Left lung (tissue), 4 donors: ENCODE measurements at regions not wholly inside any gene's neighbourhood (a gene's known extent, or its start where the extent isn't known, plus 50 kb on each side); places are given as distances from the start of the nearest gene placed in this dataset.
A peak's percentile ranks its signal among the peaks of the same experiment; 100 is the strongest.

Experiments
- ATAC-seq: fragments of 200-7000 bp; cut with Tn5 transposase; one replicate; pipeline ENCODE4 v1.9.1; 2020; ENCODE audit warnings: moderate library complexity
- DNase-seq, 4 donors: peaks; one replicate each; pipeline ENCODE4 v3.0.0-alpha.2; 2013 to 2020
- H3K27ac ChIP-seq, 2 donors: fragments of 200-600 bp; sonication (generic) in 1 of 2; one replicate each; pipeline versions ENCODE4 v1.5.0 to v1.8.0; 2020 to 2021
- H3K27me3 ChIP-seq, 2 donors: fragments of 200-600 bp; sonication (generic) in 1 of 2; one replicate each; pipeline versions ENCODE4 v1.5.0 to v1.8.0; 2020 to 2021
- H3K36me3 ChIP-seq, 2 donors: fragments of 200-600 bp; sonication (generic) in 1 of 2; one replicate each; pipeline versions ENCODE4 v1.5.0 to v1.8.0; 2020 to 2021
- H3K4me1 ChIP-seq, 2 donors: fragments of 200-600 bp; one replicate each; pipeline ENCODE4 v1.8.0; 2021
- H3K4me3 ChIP-seq, 2 donors: fragments of 200-600 bp; sonication (generic) in 1 of 2; one replicate each; pipeline versions ENCODE4 v1.5.0 to v1.8.0; 2020 to 2021; ENCODE audit warnings: mild to moderate bottlenecking in 1 of 2
- H3K9me3 ChIP-seq, 2 donors: fragments of 200-600 bp; sonication (generic) in 1 of 2; one replicate each; pipeline versions ENCODE4 v1.5.0 to v1.8.0; 2020 to 2021
- intact Hi-C, 2 donors: fragments of 100-400 bp; cut with DNase I; formaldehyde crosslinking; loops; one replicate each; pipeline versions ENCODE4 v1.11.2 to v1.14.2; 2022
- TF ChIP-seq, protein P1 (sequence below), 2 donors: fragments of 200-600 bp; sonication (generic) in 1 of 2; IDR thresholded peaks; one replicate each; pipeline versions ENCODE4 v1.5.0 to v1.8.0; 2021; ENCODE audit warnings: antibody characterized with exemption in 2 of 2
- donor health status: DM: no; HTN: yes; CAD: no.
- donor health status: DM: no; HTN: no; CAD: no.

DNA sequence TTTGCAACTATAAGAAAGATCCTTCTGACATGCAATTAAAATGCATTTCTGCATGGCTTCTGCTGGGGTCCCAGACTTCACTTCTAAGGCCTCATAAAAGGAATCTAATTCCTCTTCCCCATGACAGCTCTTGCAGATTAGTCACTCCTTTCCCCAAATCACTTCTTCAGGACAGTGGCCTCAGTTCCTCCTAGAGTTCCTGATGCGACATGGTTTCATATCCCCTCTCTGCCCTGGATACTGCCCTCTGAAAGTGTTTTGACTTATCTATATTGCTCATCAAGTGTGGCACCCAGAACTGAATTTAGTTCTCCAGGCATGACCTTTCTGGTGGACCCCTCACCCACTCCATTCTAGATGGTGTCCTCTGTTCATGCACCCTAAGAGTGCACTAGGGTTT is 238.1 kb downstream of the FOXO1 start:
- H3K36me3 ChIP-seq: no peaks in the 10 kb centered on the region
- intact Hi-C loops: no loop called here
- no peak overlapping the region for H3K27ac ChIP-seq
- TF ChIP-seq, protein P1, sequence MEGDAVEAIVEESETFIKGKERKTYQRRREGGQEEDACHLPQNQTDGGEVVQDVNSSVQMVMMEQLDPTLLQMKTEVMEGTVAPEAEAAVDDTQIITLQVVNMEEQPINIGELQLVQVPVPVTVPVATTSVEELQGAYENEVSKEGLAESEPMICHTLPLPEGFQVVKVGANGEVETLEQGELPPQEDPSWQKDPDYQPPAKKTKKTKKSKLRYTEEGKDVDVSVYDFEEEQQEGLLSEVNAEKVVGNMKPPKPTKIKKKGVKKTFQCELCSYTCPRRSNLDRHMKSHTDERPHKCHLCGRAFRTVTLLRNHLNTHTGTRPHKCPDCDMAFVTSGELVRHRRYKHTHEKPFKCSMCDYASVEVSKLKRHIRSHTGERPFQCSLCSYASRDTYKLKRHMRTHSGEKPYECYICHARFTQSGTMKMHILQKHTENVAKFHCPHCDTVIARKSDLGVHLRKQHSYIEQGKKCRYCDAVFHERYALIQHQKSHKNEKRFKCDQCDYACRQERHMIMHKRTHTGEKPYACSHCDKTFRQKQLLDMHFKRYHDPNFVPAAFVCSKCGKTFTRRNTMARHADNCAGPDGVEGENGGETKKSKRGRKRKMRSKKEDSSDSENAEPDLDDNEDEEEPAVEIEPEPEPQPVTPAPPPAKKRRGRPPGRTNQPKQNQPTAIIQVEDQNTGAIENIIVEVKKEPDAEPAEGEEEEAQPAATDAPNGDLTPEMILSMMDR (IDR thresholded peaks at IDR 0.05): no peak
- H3K4me3 ChIP-seq: no peak overlapping the region
- H3K4me1 ChIP-seq: peaks cover 0 to 3% of the 10 kb centered on the region in 2 donors
- DNase-seq: no peak
- H3K9me3 ChIP-seq: no peaks in the 10 kb centered on the region
- no peaks in the 10 kb centered on the region for H3K27me3 ChIP-seq
- ATAC-seq: peak; percentile 65

DNA sequence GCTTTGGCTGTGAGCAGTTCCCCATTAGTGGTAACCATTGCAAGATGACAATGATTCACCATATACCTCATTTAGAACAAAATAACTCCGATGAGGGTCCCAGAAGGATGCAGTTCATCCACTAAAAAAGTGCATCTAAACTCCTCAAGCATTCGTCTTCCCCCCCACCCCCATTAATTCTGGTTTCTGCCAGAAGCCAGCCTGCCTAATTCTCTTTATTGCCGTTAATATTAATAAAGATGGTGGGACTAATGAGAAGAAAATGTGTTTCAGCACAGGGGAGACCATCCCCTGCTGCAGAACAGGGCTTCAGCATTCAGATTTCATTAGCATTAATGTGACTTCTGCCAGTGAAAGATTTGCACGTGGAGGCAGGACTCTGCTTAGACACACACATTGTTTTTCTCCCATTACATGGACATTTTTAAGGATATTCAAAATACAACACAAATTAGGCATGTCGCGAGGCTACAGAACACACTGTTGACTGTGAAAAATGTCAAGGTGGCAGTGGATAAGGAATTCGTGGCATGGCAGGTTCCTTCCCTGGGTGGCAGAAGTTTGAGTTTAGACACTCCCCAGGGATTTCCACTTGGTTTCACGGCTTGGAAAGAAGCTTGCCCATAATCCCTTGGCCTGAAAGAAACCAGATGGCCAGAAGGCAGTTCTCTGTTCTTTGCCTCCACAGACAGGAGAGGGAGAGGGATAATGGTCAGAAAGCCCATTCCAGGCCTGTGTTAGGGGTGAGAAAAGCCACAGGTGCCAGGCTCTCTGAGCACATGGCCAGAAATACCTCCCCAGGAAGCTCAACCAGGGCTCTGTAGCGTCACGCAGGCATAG is 236.5 kb downstream of the FOXO1 start:
- no peak overlapping the region for H3K4me3 ChIP-seq
- no peaks in the 10 kb centered on the region for H3K36me3 ChIP-seq
- DNase-seq: no peak
- intact Hi-C loops: no loop called here
- ATAC-seq: no peak
- H3K27ac ChIP-seq: no peak overlapping the region
- H3K9me3 ChIP-seq: no peaks in the 10 kb centered on the region
- H3K4me1 ChIP-seq: peaks cover 0 to 3% of the 10 kb centered on the region in 2 donors
- TF ChIP-seq, protein P1 (IDR thresholded peaks at IDR 0.05): no peak
- H3K27me3 ChIP-seq: no peaks in the 10 kb centered on the region

DNA sequence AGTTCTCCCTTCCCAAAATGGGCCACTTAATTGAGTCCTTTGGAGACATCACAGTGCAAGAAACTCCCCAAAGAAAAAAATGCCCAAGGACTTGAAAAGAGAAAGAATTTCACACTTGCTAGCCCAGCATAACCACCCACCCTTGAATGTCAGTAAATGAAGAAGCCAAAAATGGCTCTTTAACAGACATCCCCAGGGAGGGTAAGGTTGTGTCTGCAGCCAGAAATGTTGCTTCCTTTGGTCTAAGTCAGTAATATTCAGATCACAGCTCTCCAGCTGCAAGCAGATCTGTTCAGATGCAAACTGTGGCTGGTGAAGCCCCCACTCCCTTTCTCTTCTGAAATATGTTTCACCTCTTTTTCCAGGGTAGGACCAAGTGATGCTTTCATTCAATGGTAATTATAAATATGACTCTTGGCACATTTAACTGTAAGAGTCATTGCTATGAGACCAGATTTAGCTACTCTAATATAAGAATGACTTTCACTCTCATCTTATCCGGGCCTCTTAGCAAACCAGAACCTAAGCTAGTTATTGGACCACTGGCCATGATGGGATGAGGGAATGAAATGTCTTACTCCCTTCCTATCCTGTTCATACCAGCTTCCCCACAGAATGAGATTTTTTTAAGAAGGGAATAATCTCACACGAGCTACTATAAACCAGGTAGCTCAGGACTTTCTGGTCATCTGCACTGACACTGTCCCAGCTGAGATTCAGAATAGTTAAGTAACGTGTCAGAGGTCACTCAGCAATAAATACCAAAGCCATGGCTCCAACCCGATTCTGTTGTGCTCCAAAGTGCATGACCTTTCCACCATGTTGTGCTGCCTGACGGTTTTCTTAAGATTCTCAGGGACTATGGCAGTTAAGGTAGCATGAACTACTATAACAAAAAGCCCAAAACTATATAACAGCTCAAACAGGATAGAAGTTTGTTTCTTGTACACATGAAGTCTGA is 234.1 kb downstream of the FOXO1 start:
- H3K4me1 ChIP-seq: peaks cover 0 to 3% of the 10 kb centered on the region in 2 donors
- H3K27me3 ChIP-seq: no peaks in the 10 kb centered on the region
- H3K36me3 ChIP-seq: no peaks in the 10 kb centered on the region
- TF ChIP-seq, protein P1 (IDR thresholded peaks at IDR 0.05): no peak
- intact Hi-C loops: no loop called here
- ATAC-seq (no peak), DNase-seq (no peak)
- no peak overlapping the region for H3K4me3 ChIP-seq
- no peaks in the 10 kb centered on the region for H3K9me3 ChIP-seq
- H3K27ac ChIP-seq: no peak overlapping the region

DNA sequence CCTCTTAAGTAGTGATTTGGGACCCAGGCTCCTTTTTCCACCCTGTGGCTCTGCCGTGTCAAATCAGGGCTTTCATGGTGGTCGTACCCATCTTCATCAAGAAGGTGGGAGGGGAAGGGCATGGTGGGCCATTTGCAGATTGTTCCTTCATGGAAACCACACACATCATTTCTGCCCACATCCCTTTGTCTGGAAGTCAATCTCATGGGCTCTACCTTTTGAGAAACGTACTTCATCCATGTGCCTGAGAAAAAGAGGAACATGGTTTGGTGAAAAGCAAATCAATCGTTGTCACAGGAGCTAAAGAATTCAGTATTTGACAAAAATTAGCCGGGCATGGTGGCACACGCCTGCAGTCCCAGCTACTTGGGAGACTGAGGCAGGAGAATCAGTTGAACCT is 233.4 kb downstream of the FOXO1 start:
- no peaks in the 10 kb centered on the region for H3K36me3 ChIP-seq
- H3K4me3 ChIP-seq: no peak overlapping the region
- H3K4me1 ChIP-seq: peaks cover 0 to 2% of the 10 kb centered on the region in 2 donors
- ATAC-seq (no peak), DNase-seq (no peak)
- TF ChIP-seq, protein P1 (IDR thresholded peaks at IDR 0.05): no peak
- H3K27me3 ChIP-seq: no peaks in the 10 kb centered on the region
- intact Hi-C loops: no loop called here
- no peaks in the 10 kb centered on the region for H3K9me3 ChIP-seq
- H3K27ac ChIP-seq: no peak overlapping the region

DNA sequence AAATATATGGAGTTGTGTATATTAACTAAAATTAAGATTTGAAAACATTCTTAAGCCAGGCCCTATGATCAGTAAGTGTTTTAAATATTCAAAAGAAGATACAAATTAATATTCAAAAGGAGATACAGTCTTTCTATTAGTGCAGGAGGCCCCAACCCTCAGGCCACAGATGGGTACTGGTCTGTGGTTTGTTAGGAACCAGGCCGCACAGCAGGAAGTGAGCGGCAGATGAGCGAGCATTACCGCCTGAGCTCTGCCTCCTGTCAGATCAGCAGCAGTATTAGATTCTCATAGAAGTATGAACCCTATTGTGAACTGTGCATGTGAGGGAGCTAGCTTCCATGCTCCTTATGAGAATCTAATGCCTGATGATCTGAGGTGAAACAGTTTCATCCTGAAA is 232.9 kb downstream of the FOXO1 start:
- H3K9me3 ChIP-seq: no peaks in the 10 kb centered on the region
- H3K27ac ChIP-seq: no peak overlapping the region
- no peak overlapping the region for H3K4me3 ChIP-seq
- no peaks in the 10 kb centered on the region for H3K36me3 ChIP-seq
- no peaks in the 10 kb centered on the region for H3K27me3 ChIP-seq
- DNase-seq: no peak
- ATAC-seq: no peak
- peaks cover 3 to 6% of the 10 kb centered on the region in 2 donors for H3K4me1 ChIP-seq
- intact Hi-C loops: no loop called here
- TF ChIP-seq, protein P1 (IDR thresholded peaks at IDR 0.05): no peak
